Activated CD4-positive, alpha-beta T cell treated with anti-CD3 and anti-CD28 coated beads for 36 hours (primary cell): ENCODE measurements at regions not wholly inside any gene's neighbourhood (a gene's known extent, or its start where the extent isn't known, plus 50 kb on each side); places are given as distances from the start of the nearest gene placed in this dataset.
"Not testable (repeated sequence)": the region's sequence is repeated elsewhere in the genome, so short reads cannot be mapped to it uniquely, and the experiment has no call there.

Source experiments
- ATAC-seq: fragments of 200-7000 bp; cut with Tn5 transposase; one replicate; pipeline ENCODE4 v1.10.0; 2021; ENCODE audit warnings: mild to moderate bottlenecking, moderate library complexity
- CTCF ChIA-PET: fragments of 350-600 bp; sonication (Branson Sonifier 250); formaldehyde crosslinking; loops from one replicate; lab custom pipeline; 2021; ENCODE audit warnings: antibody characterized with exemption; lab: Charles Lee
- POLR2A ChIA-PET: fragments of 350-600 bp; sonication (Branson Sonifier 250); formaldehyde crosslinking; loops from one replicate; lab custom pipeline; 2021; ENCODE audit warnings: antibody characterized with exemption, inconsistent platforms; lab: Charles Lee
- DNase-seq: peaks from one replicate; pipeline ENCODE4 v3.0.0-alpha.2; 2020
- H3K27ac Mint-ChIP-seq: one replicate; pipeline ENCODE4 v1.8.0; 2021; ENCODE audit warnings: mixed read lengths
- H3K27me3 Mint-ChIP-seq: one replicate; pipeline ENCODE4 v1.8.0; 2021; ENCODE audit warnings: mixed read lengths
- H3K36me3 Mint-ChIP-seq: one replicate; pipeline ENCODE4 v1.8.0; 2021; ENCODE audit warnings: low read depth, mixed read lengths
- H3K4me1 Mint-ChIP-seq: one replicate; pipeline ENCODE4 v1.8.0; 2021; ENCODE audit warnings: mixed read lengths
- H3K4me3 Mint-ChIP-seq: one replicate; pipeline ENCODE4 v1.8.0; 2021; ENCODE audit warnings: mild to moderate bottlenecking, moderate library complexity, mixed read lengths
- H3K9me3 Mint-ChIP-seq: one replicate; pipeline ENCODE4 v1.8.0; 2021; ENCODE audit warnings: low read depth, mixed read lengths
- intact Hi-C, 2 experiments: fragments of 100-400 bp; cut with DNase I in 1 of 2; cut with micrococcal nuclease in 1 of 2; formaldehyde crosslinking; loops; one replicate each; pipeline versions ENCODE4 v1.14.2 to v1.15.1; 2022 to 2024; cut with DNase I, micrococcal nuclease

DNA sequence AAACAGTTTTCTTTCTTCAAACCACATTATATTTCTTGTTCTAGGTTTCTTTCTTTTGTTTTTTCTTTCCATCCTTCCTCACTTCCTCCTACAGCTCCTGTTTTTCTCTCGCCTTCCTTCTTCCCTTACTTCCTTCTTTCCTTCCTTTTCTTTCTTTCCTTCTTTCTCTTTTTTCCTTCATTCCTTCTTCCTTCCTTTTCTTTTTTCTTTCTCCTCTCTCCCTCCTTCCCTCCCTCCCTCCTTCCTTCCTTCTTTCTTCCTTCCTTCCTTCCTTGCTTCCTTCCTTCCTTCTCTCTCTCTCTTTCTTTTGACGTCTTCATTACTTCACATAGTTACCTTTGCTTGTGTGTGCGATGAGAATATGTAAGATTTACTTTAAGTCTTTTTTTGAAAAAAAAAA, 470.0 kb upstream of the FSIP2 start:
- CTCF ChIA-PET, result no interaction called here
- POLR2A ChIA-PET, result no interaction called here
- H3K27me3 Mint-ChIP-seq, result no peaks in the 10 kb centered on the region
- ATAC-seq (no peak), DNase-seq (no peak)
- H3K9me3 Mint-ChIP-seq, result no peaks in the 10 kb centered on the region
- H3K4me3 Mint-ChIP-seq, result no peak overlapping the region
- H3K36me3 Mint-ChIP-seq, result no peaks in the 10 kb centered on the region
- intact Hi-C loops, result no loop called here
- no peaks in the 10 kb centered on the region for H3K4me1 Mint-ChIP-seq
- H3K27ac Mint-ChIP-seq, result no peak overlapping the region

DNA sequence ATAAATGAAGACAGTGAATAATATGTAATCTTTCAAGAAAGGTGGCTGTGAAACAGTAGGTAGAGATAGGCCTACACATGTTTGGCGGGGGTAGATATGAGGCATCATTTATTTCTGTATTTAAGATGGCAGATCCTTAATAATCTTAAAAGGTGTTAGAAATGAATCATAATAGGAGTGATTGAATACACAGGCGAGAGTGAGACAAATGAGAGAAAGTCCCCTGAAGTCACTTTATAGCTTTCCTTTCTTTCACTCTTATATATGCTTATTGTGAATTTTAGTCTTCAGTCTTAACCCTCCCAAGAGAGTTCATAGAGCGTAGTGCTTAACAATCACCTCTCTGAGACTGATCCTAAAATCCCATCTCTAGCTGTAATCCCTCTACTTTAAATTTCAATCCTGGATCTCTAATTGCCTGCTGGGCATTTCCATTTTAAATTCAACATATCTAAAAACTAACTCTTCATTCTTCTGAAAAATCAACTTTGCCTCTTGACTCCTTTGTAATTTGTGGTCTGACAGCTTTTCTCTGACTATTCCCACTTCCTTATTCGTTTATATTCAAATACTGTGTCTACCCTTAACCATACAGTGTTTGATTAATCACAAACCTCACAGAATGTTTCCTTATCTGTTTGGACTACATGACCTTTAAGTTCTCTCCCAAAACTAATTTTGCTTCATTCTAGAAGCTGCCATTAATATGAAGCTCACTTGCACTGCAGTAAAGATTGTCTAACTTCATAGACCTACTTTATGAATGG, 463.7 kb upstream of the FSIP2 start:
- H3K4me1 Mint-ChIP-seq, result no peaks in the 10 kb centered on the region
- H3K9me3 Mint-ChIP-seq, result no peaks in the 10 kb centered on the region
- H3K27me3 Mint-ChIP-seq, result no peaks in the 10 kb centered on the region
- H3K4me3 Mint-ChIP-seq, result no peak overlapping the region
- no peaks in the 10 kb centered on the region for H3K36me3 Mint-ChIP-seq
- ChIA-PET CTCF (no interaction called here), POLR2A (no interaction called here)
- intact Hi-C loops, result no loop called here
- DNase-seq, result no peak
- no peak overlapping the region for H3K27ac Mint-ChIP-seq
- ATAC-seq, result no peak

DNA sequence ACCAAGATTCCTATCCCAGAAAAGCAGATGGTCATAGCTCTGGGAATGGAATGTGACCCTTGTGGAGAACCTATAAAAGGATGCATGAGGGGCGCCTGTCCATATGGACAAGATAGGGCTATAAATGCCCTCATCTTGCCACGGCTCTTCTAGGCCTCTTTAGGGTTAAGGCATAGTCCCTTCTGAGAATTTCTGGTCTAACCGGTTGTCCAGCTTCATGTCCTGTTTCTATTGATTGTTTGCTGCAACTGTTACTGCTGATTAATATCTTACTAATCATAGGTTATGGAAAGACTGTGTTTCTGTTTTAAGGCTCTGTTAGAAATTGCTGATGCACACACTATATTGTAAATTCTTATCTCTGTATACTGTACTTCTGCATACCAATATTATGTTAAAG, 462.6 kb upstream of the FSIP2 start:
- H3K4me1 Mint-ChIP-seq, DNase-seq, intact Hi-C loops, H3K9me3 Mint-ChIP-seq, ATAC-seq, POLR2A ChIA-PET, H3K27ac Mint-ChIP-seq, H3K4me3 Mint-ChIP-seq, H3K36me3 Mint-ChIP-seq, H3K27me3 Mint-ChIP-seq: not testable (repeated sequence)
- CTCF ChIA-PET, result interaction anchor here (0.6 to 0.8 kb wide), 2 partner anchors 260 to 1124 kb away, joined by 3 read pairs; no protein-coding TSS in a partner anchor

GRCh38 chr2:185278761-185279160, 459.8 kb upstream of the FSIP2 start:
- no peak overlapping the region for H3K4me3 Mint-ChIP-seq
- no peaks in the 10 kb centered on the region for H3K4me1 Mint-ChIP-seq

GRCh38 chr2:185279999-185280398, 458.6 kb upstream of the FSIP2 start:
- Mint-ChIP-seq H3K4me3 (no peak overlapping the region), H3K9me3 (no peaks in the 10 kb centered on the region), H3K36me3 (no peaks in the 10 kb centered on the region), H3K4me1 (no peaks in the 10 kb centered on the region), H3K27ac (no peak overlapping the region), H3K27me3 (no peaks in the 10 kb centered on the region)
- ChIA-PET CTCF (no interaction called here), POLR2A (no interaction called here)
- intact Hi-C loops, result no loop called here
- no peak for ATAC-seq
- no peak for DNase-seq

More at GRCh38 chr2:185278761-185279160, 459.8 kb upstream of the FSIP2 start:
- Mint-ChIP-seq H3K36me3 (no peaks in the 10 kb centered on the region), H3K27me3 (no peaks in the 10 kb centered on the region), H3K27ac (no peak overlapping the region), H3K9me3 (no peaks in the 10 kb centered on the region)
- POLR2A ChIA-PET, result no interaction called here
- DNase-seq (no peak), ATAC-seq (no peak)
- intact Hi-C loops, result no loop called here
- CTCF ChIA-PET, result no interaction called here

DNA sequence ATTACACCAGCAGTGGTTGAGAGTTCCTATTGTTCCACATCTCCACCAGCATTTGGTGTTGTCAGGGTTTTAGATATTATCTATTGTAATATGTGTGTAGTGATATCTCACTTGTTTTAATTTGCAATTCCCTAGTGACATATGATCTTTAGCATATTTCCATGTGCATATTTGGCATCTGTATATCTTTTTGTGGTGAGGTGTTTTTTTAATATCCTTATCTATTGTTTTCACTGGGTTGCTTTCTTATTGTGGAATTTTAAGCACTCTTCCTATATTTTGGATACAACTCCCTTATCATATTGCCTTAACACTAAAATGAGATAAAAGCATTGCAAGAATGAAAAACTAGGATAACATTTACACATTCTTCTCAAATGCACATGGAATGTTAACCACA, 453.9 kb upstream of the FSIP2 start:
- no peak for DNase-seq
- H3K4me1 Mint-ChIP-seq, result no peaks in the 10 kb centered on the region
- H3K9me3 Mint-ChIP-seq, result no peaks in the 10 kb centered on the region
- no peaks in the 10 kb centered on the region for H3K27me3 Mint-ChIP-seq
- intact Hi-C loops, result no loop called here
- H3K4me3 Mint-ChIP-seq, result no peak overlapping the region
- no peak overlapping the region for H3K27ac Mint-ChIP-seq
- ChIA-PET POLR2A (no interaction called here), CTCF (no interaction called here)
- no peaks in the 10 kb centered on the region for H3K36me3 Mint-ChIP-seq
- ATAC-seq, result no peak

DNA sequence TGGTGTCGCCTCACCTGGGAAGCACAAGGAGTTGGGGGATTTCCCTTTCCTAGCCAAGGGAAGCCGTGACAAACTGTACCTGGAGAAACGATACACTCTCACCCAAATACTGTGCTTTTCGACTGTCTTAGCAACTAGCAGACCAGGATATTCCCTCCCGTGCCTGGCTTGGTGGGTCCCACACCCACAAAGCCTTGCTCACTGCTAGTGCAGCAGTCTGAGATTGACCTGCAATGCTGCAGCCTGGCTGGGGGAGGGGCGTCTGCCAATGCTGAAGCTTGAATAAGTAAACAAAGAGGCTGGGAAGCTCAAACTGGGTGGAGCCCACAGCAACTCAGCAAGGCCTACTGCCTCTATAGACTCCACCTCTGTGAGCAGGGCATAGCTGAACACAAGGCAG, 448.6 kb upstream of the FSIP2 start:
- CTCF ChIA-PET, POLR2A ChIA-PET, DNase-seq, H3K4me3 Mint-ChIP-seq, H3K4me1 Mint-ChIP-seq, ATAC-seq, H3K9me3 Mint-ChIP-seq, H3K27ac Mint-ChIP-seq, H3K27me3 Mint-ChIP-seq, H3K36me3 Mint-ChIP-seq: not testable (repeated sequence)
- intact Hi-C loops, result loop anchor here (1.0 to 5.0 kb wide), 2 partner anchors 26 to 967 kb away; no protein-coding TSS in a partner anchor

DNA sequence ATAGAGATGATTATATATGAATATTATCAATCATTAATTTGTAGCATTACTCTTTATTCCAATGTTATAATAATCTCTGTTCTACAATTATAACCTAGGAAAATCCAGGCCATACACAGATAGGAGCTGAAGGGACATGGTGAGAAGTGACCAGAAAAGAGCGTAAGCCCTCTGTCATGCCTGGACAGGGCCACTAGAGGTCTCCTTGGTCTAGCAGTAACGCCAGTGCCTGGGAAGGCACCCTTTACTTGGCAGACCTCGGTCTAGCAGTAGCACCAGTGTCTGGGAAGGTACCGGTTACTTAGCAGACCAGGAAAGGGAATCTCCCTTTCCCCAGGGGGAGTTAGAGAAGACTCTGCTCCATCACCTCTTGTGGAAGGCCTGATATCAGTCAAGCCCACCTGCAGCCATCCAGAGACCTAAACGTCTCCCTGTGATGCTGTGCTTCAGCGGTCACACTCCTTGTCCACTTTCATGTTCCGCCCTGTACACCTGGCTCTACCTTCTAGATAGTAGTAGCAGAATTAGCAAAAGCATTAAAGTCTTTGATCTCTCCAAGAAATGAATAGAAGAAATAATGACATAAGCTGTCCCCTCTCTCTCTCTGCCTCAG, 447.5 kb upstream of the FSIP2 start:
- ATAC-seq (no peak), DNase-seq (peak; percentile 52)
- Mint-ChIP-seq H3K36me3 (no peaks in the 10 kb centered on the region), H3K27me3 (no peaks in the 10 kb centered on the region), H3K4me1 (no peaks in the 10 kb centered on the region), H3K4me3 (no peak overlapping the region), H3K9me3 (no peaks in the 10 kb centered on the region), H3K27ac (no peak overlapping the region)
- intact Hi-C loops, result loop anchor here in 1 of 2 experiments (1.0 to 5.0 kb wide), 2 partner anchors 448 to 966 kb away; no protein-coding TSS in a partner anchor
- ChIA-PET POLR2A (interaction anchor here (0.6 kb wide), 1 partner anchor 248 kb away, joined by 3 read pairs; no protein-coding TSS in a partner anchor), CTCF (interaction anchor here (0.6 kb wide), 3 partner anchors 11 to 440 kb away, joined by 3 read pairs; no protein-coding TSS in a partner anchor)

- ATAC-seq (no peak), DNase-seq (no peak)
- ChIA-PET CTCF (no interaction called here), POLR2A (no interaction called here)
- H3K9me3 Mint-ChIP-seq, result peaks cover under 1% of the 10 kb centered on the region
- intact Hi-C loops, result no loop called here
- H3K4me1 Mint-ChIP-seq, result no peaks in the 10 kb centered on the region
- no peak overlapping the region for H3K4me3 Mint-ChIP-seq
- H3K27ac Mint-ChIP-seq, result no peak overlapping the region
- no peaks in the 10 kb centered on the region for H3K27me3 Mint-ChIP-seq
- H3K36me3 Mint-ChIP-seq, result no peaks in the 10 kb centered on the region
Observed at GRCh38 chr2:185299867-185300266, 438.7 kb upstream of the FSIP2 start.

- no peaks in the 10 kb centered on the region for H3K4me1 Mint-ChIP-seq
- no peak overlapping the region for H3K27ac Mint-ChIP-seq
- no peak for DNase-seq
- CTCF ChIA-PET, result no interaction called here
- no peak for ATAC-seq
- POLR2A ChIA-PET, result no interaction called here
- H3K36me3 Mint-ChIP-seq, result no peaks in the 10 kb centered on the region
- no peaks in the 10 kb centered on the region for H3K27me3 Mint-ChIP-seq
- peaks cover 2% of the 10 kb centered on the region for H3K9me3 Mint-ChIP-seq
- intact Hi-C loops, result no loop called here
- H3K4me3 Mint-ChIP-seq, result no peak overlapping the region
Observed at GRCh38 chr2:185306119-185306518, 432.5 kb upstream of the FSIP2 start.

DNA sequence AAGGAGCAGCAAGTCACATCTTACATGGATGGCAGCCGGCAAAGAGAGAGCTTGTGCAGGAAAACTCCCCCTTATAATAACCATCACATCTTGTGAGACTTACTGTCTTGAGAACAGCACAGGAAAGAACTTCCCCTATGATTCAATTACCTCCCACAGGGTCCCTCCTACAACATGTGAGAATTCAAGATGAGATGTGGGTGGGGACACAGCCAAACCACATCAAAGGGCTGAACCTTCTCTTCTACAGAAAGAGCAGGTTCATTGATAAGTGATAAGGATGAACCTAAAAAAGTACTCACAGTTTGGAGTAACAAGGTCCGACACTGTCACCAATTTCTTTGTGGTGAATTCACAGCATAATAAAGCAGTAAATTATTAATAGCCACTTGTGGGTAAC, 422.2 kb upstream of the FSIP2 start:
- Mint-ChIP-seq H3K27me3 (no peaks in the 10 kb centered on the region), H3K9me3 (no peaks in the 10 kb centered on the region), H3K36me3 (no peaks in the 10 kb centered on the region), H3K27ac (no peak overlapping the region), H3K4me1 (no peaks in the 10 kb centered on the region), H3K4me3 (no peak overlapping the region)
- DNase-seq, result peak; percentile 18
- ChIA-PET CTCF (no interaction called here), POLR2A (no interaction called here)
- ATAC-seq, result peak; percentile 55
- intact Hi-C loops, result no loop called here

DNA sequence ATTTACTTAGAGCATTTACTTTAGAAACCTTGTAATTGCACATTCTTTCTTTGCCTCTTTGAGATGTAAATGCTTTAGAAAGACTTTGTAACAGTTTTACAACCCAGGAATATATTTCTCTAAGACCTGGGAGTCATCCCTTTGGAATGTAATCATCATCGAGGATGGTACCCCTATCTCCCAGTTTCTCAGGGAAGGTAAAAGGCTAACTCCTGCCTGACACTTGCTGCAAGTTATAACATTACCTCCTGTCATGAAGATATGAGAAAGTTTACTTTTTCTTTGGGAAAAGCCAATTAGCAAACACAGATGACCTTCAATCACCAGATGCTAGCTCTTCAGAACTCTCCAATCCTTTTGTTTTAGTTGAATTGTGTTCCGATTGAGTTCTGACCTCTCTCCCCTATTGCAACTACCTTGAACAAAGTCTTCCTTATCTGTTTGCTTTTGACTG, 420.3 kb upstream of the FSIP2 start:
- ATAC-seq, result no peak
- no peak overlapping the region for H3K4me3 Mint-ChIP-seq
- no peaks in the 10 kb centered on the region for H3K4me1 Mint-ChIP-seq
- DNase-seq, result no peak
- no peaks in the 10 kb centered on the region for H3K9me3 Mint-ChIP-seq
- intact Hi-C loops, result no loop called here
- no peaks in the 10 kb centered on the region for H3K36me3 Mint-ChIP-seq
- no peak overlapping the region for H3K27ac Mint-ChIP-seq
- no peaks in the 10 kb centered on the region for H3K27me3 Mint-ChIP-seq
- ChIA-PET CTCF (no interaction called here), POLR2A (no interaction called here)
